Activated gamma-delta T cell treated with Interleukin-2 at 50 U/mL for 16 hours (primary cell): ENCODE measurements at regions not wholly inside any gene's neighbourhood (a gene's known extent, or its start where the extent isn't known, plus 50 kb on each side); places are given as distances from the start of the nearest gene placed in this dataset.
"Not testable (repeated sequence)": the region's sequence is repeated elsewhere in the genome, so short reads cannot be mapped to it uniquely, and the experiment has no call there.

Source experiments
- DNase-seq: peaks from one replicate; pipeline ENCODE4 v3.0.0-alpha.2; 2020

DNA sequence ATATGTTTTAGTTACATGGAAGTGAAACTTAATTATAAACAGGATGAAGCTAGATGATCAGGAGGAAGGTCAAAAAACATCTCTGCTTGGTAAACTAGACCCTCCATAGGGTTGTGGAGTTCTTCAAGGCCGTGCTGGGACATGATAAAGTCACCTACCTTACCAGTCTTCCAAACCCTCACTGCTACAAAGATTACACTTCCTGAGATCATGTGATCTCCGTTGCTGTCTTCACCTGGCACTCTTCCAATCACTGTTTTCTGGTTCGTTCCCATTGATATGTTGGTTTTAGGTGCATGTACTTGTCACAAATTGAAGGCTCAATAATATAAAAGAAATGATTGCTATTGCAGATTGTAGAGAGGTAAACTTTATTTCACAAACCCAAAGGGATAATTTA lies 161.5 kb upstream of the MAN1A1 start:
- DNase-seq: no peak

DNA sequence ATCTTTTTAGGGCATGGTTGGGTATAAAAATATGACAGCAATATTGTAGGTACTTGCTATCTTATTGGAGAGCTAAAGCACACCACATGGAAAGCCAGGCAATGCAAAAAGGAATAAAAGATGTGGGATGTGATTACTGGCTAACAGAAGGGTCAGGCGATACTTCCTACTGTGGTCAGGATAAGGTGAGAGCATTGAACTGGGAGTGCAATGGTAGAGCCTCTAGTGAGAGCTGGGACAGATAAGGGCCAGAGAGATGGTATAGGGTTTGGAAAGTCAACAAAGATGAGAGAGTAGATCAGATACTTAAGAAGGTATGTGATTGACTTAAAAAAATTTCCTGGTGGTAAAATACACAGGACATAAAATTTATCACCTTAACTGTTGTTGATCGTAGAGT lies 160.7 kb upstream of the MAN1A1 start:
- DNase-seq: no peak

DNA sequence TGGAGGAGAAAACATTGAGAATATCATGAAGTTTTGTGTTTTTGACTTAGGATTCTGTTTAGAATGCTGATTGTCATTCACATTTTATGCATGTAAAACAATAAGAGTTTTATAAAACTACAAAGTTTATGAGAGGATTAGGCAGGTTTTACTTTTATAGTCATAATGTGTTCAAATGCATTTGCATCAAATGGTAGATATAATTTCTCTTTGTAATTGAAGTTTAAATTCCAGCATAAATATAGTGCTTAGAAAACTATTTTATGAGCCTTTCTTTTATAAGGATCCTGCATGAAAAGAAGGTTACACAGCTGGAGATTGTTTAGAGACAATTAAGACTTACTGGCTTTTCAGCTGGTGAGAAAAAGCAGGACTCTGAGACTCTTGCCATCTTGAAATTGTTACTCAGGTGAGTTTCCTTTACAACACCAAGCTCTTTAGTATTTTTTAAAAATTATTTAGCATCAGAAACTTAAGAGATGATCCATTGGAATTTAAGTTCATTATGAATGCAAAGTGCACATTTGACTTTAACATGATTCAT lies 157.1 kb upstream of the MAN1A1 start:
- no peak for DNase-seq

DNA sequence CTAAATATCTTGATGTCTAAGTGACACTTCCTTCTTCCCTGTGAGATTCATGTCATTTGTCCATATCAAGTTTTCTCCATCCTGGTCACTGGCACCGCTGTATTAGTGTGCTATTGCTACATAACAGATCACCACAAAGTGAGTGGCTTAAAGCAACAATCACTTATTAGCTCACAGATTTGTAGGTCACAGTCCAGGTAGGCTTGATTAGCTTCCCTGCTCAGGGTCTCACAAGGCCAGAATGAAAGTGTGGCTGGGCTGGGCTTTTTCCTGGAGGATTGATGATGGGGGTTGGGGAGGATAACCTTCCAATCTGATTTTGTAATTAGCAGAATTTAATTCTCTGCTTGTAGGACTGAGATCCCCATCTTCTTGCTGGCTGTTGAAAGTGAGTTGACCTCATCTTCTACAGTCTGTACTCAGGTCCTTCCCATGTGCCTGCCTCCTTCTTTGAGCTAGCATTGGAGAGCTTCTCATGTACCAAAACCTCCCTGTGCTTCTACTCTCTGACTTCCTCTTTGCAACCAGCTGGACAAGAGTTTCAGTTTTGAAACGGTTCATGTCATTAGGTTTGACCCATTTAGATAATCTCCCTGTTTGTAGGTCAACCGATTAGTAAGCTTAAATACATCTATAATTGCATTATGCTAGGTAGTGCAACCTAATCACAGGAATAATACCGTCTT lies 152.4 kb upstream of the MAN1A1 start:
- no peak for DNase-seq

DNA sequence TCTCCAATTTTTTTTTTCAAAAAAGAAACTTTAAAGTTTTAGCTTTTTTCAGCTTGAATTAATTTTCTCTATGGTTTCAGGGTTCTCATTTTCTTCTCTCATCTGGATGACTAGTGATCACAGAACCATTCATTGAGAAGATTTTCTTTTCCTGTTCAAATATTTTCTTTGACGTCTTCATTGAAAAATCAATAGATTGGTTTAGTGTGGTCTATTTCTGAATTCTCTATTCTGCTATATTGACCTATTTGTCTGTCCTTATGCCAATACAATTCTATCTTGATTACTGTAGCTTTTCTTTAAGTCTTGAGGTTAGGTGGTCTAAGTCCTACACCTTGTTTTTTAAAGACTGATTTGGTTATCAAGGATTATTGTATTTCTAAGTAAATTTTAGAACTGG lies 150.2 kb upstream of the MAN1A1 start:
- DNase-seq: no peak

DNA sequence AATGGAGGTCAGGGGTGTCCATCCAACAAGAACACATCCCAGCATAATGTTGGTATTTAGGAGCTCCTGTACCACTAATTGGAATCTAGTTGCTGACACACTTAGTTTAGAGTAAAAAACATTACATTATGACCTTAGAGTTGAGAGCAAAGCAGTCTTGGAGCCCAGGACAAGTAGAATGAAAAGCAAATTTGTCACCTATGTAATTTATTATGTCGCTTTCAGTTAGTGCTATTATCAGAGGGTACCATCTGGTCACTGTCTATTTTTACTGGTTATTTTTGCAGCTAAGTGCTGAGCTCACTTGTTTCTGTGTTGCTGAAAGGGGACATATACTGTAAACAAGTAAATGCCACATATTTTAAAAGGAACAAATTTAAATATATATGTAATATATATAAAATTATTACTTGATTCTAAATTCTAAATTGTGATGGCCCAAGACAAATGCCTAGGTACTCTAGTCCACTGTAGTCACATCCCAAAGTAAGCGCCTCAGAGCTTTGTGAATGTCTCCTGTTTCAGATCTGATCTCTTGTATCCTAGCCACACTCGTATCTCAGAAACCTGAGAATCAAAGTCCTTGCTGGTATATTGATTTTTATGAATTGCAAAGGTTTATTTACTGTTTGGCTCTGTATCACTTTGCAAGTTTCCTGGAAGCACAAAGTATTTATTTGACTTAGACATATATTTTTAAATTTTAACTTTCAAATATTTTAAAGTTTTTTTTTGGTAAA lies 148.6 kb upstream of the MAN1A1 start:
- no peak for DNase-seq

DNA sequence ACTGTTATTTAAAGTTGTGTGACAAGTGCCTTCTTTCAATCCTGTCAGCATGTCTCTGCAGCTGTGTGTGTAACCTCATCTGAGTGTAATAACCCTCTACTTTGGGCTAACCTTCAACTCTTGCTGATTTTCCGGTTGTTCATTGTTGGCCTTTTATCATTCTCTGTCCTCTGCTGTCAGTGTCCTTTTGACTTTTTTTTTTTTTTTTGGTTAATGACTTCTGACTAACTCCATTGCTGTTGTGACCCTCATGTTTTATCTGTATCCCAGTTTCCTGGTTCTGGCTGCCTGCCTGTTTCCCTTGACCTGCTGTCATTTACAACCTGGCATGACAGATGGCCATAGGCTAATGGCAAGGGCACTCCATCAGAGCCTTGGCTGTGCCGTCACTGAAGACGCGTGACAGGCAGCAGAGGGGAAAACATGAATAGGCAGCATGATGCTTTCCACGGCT lies 145.7 kb upstream of the MAN1A1 start:
- DNase-seq: no peak

DNA sequence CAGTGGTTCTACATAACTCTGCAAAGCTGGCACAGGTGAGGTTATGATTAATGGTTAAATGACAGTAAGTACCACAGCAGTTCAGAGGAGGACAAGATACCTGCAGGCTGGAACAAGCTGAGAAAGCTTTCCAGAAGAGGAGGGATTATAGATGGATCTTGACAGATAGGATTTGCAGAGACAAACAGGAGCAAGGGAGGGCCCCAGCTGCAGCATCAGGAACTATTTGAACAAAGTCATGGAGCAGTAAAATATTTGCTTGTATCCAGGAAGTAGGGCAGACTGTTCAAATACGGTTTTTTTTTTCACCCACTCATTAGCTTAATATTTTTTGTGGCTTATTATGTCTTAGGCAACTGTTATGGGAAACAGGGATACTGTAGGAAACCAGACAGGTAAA lies 144.4 kb upstream of the MAN1A1 start:
- no peak for DNase-seq

DNA sequence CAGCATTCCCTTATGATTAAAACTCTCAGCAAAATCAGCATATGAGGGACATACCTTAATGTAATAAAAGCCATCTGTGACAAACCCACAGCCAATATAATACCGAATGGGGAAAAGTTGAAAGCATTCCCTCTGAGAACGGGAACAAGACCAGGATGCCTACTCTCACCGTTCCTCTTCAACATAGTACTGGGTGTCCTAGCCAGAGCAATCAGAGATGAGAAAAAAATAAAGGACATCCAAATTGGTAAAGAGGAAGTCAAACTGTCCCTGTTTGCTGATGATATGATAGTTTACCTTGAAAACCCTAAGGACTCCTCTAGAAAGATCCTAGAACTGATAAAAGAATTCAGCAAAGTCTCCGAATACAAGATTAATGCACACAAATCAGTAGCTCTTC lies 141.6 kb upstream of the MAN1A1 start:
- DNase-seq: not testable (repeated sequence)

DNA sequence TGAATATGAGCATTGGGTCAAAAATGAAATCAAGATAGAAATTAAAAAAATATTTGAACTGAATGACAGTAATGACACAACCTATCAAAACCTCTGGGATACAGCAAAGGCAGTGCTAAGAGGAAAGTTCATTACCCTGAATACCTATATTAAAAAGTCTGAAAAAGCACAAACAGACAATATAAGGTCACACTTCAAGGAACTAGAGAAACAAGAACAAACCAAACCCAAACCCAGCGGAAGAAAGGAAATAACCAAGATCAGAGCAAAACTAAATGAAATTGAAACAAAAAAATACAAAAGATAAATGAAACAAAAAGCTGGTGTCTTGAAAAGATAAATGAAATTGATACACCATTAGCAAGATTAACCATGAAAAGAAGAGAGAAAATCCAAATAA lies 140.5 kb upstream of the MAN1A1 start:
- DNase-seq: not testable (repeated sequence)

DNA sequence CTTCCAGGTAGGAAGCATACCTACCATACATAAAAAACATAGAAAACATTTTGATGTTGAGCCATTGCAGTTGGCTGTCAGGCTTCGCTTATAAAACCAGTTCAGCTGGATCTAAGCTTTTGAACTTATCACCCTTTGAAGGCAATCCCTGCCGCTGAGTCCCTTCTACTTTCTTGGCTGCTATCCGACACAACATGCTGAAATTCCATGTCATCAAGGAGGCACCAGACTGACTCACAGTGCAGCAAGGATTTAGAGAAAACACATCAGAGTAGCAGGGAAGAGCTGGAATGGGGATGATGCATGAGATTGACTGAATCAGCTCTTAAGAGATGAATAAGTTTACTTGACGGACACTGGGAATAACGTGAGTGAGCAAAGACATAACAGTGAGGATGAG lies 135.0 kb upstream of the MAN1A1 start:
- DNase-seq: no peak

DNA sequence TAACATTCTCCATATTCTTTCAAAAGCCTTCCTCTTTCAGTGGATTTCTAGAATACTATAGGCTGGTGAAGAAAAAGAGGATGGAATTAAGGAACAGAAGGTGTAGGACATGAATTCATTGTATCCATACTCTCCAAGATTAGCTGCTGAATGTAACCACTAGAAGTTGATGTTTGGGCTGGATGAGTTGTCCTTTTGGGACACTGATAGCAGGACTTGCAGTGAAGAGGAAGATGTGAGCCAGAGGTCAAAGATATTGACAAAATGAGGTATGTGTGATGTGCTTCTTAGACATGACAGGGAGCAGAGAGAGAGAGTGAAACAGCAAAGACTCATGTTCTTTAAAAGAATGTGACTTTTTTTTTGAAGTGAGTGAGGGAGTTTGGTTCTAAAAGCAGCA lies 134.3 kb upstream of the MAN1A1 start:
- no peak for DNase-seq

DNA sequence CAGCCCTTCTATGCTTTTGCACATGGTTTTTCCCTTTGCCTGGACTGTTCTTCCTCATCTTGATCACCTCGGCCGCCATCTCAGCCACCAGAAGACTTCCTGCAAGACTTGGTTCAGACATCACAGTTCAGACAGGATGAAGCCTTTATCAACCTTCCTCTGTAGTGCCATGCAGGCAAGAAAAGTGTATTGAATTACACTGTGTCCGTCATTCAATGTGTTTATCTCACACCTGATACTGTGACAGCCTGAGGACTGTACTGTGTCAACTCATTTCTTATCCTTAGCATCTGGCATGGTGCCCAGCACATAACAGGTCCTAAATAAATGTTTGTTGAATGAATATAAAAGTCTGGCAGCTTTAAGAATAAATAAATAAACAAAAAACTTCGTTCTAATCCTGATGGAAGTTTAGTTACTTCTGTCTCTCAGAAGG lies 133.3 kb upstream of the MAN1A1 start:
- no peak for DNase-seq

DNA sequence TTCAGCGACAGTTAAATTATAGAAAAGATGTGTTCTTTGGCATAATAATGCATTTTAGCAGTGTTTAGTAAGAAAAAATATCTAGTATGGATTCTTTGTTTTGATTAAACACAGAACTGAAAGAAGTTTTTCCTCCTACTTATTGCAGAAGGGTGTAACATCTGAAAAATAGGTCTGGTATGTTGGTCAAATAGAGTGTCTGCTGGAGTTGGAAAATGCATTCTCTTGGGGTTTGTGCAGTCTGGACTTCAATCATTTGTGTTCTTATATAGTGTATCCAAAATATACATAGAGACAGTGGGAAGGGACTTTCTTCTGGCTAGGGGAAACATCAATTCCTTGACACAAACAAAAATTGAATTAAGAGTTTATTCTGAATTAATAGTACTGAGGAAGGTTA lies 132.4 kb upstream of the MAN1A1 start:
- DNase-seq: no peak

DNA sequence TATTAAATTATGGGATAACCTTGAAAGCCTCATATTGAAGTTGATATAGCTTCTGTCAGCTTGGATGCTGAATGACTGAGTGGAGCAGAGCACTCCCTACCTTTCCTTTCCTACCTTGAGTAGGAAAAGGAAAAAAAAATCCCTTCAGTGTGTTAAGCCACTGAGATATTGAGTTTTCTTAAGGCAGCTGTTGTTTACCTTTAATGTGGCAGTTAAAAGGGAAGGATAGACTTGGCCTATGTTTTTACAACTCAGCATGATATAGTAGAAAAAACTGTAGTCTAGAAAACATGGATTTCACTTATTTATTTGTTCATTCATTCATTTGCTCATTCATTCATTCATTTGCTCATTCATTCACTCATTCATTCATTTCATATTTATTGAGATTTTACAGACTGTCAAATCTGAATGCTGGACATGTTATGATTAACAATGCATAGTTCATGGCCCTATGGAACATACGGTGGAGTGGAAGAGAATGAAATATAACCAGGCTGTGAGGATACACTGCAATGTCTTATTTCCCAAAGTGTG lies 131.5 kb upstream of the MAN1A1 start:
- DNase-seq: no peak

DNA sequence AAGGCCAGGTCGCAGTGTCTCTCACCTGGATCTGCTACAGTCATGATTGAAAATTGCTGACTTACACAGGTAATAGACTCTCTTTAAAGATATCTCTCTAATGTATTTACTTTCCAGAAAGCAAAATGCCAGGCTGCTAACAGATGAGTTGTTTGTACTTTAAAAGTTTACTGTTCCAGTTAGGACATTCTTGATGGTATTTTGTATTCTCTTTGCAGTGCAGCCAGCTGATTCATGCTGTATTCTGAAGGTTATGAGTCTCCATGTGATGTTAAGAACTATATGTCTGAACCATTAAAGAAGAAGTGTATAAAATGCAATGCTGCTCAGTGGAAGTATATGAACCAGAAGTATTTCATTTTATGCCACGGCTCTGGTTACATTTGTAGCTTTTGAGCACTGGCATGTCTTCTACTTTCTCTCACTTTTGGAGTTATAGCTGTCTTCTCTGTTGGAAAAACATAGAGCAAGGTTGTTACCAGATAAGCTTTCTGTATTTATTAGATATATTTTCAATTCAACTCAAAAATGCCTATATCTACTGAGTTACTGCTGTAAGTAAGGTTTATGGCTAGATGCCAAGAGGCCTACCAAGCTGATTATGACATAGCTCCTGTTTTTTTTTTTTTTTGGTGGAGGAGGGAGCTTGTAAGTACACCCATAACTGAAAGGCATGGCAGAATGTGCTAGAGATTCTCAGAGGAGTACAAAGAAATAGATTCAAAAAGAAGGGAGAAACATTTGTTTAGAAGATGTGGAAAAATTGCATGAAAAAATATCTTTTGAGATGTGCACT lies 130.5 kb upstream of the MAN1A1 start:
- no peak for DNase-seq

DNA sequence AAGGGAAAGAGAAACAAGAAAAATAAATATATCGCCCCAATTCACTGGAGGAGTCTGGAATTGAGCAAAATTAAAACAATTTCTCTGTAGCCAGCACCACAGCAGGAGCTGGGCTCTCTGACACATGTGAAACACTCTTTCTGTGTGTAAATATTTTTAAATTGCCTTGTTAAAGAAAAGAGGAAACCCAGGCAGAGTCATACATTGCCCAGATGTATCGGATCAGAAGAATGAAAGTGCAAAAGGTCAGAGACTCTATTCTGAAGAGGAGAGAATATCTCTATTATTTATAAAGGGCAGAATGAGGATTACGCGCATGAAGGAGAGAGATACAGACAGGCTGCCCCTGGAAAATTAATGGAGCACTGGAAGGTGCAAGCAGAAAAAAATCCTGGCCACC lies 127.0 kb upstream of the MAN1A1 start:
- no peak for DNase-seq

DNA sequence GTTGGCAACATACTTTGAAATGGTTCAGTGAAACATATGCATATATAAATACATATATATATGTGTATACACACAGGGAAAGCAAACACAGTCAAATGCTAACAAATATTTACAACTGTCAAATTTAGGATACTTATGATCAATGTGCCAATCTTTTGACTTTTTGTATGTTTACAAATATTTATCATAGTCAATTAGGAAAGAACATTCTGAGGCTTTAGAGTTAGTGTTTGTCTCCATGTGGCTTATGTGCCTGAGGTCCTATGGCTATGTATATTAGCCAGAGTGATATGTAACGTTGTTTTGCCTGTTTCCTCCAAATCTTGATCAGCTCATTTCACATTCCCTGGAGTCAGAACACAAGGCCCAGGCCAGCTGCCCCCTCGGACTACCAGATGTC lies 126.5 kb upstream of the MAN1A1 start:
- no peak for DNase-seq

DNA sequence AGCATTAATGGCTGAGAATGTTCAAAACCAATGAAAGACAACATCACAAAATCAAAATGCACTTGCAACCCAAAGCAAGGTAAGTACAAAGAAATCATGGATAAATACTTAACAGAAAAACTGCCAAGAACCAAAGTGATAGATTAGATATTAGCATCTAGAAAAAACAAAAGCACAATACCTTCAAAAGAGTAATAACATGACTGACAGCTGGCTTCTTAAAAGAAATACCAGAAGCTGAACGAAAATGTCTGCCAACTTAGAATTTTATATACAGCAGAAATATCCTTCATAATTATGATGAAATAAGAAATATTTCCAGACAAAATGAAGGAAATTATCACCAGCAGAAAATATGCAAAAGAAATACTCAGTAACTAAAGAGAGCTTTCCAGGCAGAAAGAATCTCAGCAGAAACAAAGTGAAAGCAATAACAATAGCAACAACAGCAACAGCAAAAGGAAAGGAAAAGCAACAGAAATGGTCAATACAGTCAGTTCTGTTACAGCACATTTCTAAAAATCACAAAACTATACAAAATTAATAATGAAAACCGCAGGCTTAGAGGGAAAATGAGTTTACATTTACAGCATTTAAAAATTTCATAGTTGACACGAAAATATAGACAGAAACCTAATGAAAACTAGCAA lies 121.5 kb upstream of the MAN1A1 start:
- no peak for DNase-seq

DNA sequence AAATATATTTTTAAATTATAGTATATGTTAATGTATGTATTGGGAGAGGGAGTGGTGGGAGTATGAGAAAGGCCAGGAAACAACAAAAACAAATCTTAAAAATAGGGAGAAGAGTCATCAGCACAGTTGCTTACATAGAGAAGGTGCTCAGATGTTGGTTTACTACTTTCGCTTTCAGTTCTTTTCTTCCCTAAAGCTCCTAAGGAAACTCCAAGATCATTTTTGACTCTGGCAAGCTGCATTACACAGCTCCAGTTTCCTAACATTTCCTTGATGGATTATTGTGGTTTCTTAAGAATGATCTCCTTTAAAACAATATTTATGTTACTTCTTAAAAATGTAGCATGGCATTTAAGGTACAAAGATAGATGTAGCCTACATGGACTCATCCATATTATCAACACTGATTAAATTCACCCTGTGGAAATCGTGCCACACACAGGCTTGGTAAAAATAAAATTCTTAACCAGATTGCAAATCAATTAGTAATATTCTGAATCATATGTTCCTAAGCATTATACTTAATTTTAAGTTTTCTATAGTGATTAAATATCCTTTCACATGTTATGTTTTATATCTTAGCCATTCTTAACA lies 118.0 kb upstream of the MAN1A1 start:
- no peak for DNase-seq

DNA sequence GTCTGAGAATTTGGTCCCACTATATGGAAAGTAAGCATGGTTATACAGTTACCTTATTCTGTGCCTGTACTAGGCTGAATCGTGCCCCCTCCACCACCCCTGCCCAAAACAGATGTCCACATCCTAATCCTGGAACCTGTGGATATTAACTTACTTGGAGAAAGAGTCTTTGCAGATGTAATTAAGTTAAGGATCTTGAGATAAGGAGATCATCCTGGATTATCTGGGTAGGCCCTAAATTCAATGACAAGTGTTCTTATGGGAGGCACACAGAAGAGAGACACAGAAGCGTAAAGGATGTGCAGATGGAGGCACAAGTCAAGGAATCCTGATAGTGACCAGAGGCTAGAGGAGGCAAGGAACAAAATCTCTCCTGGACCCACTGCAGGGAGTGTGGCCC lies 116.7 kb upstream of the MAN1A1 start:
- DNase-seq: no peak

DNA sequence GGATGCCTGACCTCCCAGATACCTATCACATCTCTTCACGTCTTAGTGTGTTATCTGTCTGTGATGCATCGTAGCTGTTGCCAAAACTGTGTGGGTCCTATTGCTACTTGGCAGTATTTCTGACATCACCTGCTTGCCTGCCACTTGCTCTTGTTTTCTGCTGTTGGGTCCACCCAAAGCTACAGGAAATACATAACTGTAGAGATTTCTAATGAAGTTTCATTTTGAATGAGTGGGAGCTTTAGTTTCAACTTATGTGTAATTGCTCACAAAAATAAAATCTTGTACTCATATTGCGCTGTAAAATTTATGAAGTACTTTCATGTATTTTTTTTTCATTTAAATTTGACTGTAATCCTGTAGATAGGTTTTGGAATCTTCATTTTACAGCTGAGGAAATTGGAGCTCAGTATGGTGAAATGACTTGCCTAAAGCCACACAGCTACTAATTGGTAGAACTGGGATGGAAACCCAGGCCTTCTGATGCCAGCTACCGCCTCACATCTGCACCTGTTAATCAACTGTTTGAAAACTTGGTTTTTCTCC lies 113.6 kb upstream of the MAN1A1 start:
- no peak for DNase-seq
